ENCODE measurements at regions not wholly inside any gene's neighbourhood (a gene's known extent, or its start where the extent isn't known, plus 50 kb on each side); places are given as distances from the start of the nearest gene placed in this dataset.

DNA sequence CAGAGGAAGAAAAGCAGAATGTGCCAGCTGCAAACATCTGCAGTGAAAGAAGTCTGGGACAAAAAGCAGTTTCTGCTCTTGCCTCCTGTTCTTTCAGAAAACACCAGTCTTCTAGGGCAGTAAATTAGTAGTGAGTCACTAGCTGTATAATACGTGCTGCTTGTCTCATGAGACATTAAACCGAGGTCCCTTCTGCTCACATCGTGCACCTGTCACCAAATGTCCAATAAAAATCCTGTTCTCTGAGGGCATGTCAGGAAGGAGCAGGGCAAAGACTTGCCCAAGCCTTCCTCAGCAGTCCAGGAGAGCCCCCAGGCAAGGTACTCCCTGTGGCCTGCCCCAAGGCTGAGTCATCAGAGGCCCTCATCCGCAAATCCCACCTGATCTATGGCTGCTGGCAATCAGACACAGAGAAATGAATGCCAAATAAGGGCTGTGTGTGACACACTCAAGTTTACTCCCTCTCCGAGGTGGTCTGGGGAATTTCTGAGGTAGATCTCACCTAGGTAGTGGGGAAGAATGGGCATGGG, 255.3 kb upstream of the SMARCA2 start:
- ATAC-seq: no peak
- no peak for DNase-seq
- intact Hi-C loops (cut with micrococcal nuclease): no loop called here

DNA sequence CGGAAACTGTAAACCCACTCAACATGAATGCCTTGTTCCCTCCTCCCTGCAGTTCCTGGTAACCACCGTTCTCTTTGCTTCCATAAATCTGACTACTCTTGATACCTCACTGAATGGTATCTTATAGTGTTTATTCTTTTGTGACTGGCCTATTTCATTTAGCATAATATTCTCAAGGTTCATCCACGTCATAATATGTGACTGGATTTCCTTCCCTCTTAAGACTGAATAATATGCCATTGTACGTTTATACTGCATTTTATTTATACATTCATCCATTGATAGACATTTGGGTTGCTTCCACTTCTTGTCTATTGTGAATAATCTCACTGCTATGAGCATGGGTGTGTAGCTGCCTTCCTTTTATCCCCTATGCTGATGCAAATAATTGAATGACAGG, 253.3 kb upstream of the SMARCA2 start:
- ATAC-seq: no peak
- DNase-seq: no peak
- intact Hi-C loops (cut with micrococcal nuclease): no loop called here

DNA sequence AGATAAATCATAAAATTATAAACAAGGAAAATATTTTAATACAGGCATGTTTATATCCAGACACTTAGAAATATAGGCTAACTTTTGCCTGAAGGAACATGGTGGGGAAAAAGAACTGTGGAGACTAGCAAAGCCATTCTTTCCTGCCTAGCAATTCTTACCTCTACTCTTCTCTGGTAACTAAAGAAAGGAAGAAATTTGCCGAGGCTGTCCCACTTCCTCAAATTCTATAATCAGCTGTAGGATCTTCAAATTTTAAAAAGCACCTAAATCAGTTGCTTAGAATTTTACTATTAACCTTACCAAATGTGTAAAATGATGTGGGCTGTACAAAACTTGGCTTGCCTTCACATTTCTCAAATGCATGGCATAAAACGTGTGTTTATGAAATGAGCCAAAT, 249.1 kb upstream of the SMARCA2 start:
- intact Hi-C loops (cut with micrococcal nuclease): no loop called here
- DNase-seq: no peak

DNA sequence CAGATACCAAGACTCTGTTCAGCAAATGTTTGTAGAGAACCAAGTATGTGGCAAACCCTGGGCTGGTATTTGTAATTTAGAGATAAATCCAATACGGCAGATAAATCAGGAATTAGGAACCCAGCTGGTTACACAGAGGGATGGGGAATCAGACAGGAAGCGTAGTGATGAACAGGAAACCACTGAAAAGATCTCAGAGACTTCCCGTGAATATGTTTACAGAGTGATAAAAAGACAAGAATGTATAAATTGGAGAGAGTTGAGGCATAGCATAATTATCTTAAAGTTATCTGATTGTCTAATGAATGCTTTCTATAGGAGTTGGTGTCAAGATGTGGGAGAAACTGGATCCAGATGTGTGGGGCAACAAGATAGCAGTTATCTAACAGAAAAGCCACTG, 246.6 kb upstream of the SMARCA2 start:
- ATAC-seq (no peak), DNase-seq (no peak)
- intact Hi-C loops (cut with micrococcal nuclease): no loop called here

More for the DNA sequence above, 249.1 kb upstream of the SMARCA2 start:
- ATAC-seq: no peak

DNA sequence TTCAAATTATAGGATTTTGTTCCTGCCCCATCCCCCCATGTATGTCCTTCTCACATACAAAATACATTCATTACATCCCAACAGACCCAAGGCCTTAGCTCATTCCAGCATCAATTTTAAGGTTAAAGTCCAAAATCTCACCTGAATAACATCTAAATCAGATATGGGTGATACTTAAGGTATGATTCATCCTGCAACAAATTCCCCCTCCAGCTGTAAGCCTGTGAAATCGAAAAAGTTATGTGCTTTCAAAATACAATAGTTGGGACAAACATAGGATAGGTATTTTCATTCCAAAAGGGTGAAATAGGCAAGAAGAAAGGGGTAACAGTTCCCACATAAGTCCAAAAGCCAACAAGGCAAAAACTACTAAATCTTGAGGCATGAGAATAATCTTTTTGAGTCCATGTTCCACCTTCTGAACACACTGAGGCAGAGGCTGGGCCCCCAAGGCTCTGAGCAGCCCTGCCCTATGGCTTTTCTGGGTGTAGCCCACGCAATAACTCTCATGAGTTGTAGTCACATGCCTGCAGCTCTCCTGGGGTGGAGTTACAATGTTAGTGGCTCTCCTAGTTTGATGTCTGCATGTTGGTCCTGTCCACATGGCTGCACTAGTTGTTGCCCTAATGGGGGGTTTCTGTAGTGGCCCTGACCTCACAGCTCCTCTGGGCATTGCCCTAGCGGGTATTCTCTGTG, 243.9 kb upstream of the SMARCA2 start:
- DNase-seq (no peak), ATAC-seq (no peak)
- intact Hi-C loops (cut with micrococcal nuclease): no loop called here

DNA sequence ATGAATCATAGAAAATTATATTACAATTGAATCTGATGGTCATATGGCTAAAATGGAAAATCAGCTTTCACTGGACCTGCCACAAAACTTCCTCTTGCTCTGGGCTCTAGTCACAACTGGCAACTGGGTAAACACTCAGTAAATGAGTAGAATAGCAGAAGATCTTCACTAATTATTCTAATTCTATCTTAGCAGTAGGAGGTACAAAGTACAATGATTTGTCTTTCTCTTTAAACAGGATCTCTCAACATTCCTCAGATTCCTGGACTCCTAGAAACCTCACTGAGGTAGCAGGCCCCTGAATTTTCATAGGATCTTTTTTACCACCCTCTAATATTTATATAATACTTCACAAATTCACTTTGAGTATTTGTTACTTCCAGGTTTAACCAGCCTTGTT, 239.9 kb upstream of the SMARCA2 start:
- no peak for DNase-seq
- no peak for ATAC-seq
- intact Hi-C loops (cut with micrococcal nuclease): no loop called here

DNA sequence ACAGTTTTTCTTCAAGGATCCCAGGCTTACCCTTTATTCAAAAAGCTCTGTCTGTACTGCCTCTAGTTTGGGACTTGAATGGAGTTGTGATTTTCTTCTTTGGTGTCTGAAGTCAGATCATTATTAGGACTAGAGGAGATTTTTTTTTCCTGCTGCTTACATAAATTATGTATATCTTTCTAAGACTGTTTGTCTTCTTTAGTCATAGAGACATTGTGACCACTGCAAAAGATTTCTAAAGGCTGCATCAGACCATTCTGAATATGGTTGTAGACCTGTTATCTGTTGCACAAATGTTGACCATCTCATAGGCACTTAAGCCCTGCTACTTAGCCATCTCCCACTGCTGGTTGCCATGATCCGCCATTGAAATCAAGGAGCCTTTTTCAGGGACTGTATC, 238.5 kb upstream of the SMARCA2 start:
- intact Hi-C loops (cut with micrococcal nuclease): no loop called here
- DNase-seq: no peak
- ATAC-seq: no peak

DNA sequence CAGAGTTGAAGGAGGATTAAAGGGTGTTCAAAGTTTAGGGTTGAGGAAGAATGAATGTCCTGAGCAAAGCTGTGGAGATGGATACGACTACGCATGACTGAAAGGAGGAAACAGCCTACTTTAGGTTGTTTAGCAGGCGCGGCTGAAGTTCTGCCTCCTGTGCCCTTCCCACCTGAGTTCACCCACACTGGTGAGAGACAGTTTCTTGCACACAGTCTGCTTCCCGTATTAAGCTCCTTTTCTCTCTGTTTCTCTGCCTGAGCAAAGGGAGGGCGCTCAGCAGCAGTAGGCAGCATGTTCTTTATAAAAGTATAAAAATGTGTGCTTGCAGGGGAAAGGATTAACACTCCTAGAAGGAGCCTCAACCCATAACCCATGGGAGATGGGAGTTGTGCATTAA, 224.0 kb upstream of the SMARCA2 start:
- ATAC-seq (no peak), DNase-seq (no peak)
- intact Hi-C loops (cut with micrococcal nuclease): no loop called here

DNA sequence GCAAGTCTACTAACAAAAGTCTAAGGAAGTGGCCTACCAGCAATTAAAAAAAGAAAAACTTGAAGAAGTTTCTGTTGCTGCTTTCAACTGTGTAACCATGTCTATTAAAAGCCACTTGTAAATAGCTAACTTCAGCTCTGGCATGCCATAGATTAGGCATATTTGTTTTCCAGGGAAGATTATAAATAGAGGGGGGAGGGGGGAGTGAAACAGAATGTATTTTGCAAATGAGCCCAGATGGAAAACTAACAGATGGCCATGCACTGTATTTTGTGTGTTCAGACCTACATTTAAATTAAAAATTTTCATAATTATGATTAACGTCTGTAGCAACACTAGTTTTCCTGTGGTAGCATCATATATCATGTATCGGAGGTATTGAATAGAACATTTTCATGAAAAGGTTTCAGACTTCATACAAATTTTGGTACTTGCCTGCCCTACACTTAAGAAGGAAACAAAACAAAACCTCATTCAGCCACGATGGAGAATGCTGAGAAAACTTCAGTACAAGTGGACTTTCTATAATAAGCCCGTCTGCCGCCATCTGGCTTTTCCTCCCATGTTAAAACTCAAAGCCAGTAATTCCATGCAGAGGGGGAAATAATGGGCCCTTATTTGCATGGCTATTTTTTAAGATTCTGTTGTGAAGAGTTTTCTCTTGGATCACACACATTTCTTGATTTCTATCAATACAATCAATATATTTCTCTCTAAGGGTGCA, 220.4 kb upstream of the SMARCA2 start:
- DNase-seq (no peak), ATAC-seq (no peak)
- intact Hi-C loops (cut with micrococcal nuclease): no loop called here

DNA sequence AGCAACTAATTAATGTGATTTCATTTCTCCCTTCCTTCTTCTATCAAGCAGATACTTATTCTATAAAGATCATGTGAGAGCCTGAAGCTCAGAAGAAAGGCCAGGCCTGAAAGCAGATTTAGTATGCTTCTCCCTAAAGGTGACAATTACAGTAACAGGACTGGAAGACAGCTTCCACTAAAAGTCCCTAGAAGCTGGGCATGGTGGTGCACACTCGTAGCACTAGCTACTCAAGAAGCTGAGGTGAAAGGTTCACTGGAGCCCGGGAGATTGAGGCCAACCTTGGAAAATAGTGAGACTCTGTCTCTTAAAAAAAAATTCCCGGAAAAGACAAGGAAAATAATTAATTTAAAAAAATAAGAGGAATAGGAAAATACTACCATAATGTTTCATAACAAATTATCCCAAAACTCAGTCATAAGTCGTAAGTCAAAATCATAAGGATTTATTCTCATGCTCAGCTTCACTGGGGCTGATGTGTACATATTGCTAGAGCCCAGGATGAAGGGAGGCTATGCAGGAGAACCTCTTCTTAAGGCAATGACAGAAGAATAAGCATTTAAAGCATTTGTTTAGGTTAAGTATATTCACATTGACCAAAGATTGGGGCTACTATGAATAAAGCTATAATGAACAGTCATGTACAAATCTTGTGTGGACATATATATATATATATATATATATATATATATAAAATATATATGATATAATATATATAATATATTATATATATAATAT, 210.8 kb upstream of the SMARCA2 start:
- no peak for ATAC-seq
- no peak for DNase-seq
- intact Hi-C loops (cut with micrococcal nuclease): no loop called here

DNA sequence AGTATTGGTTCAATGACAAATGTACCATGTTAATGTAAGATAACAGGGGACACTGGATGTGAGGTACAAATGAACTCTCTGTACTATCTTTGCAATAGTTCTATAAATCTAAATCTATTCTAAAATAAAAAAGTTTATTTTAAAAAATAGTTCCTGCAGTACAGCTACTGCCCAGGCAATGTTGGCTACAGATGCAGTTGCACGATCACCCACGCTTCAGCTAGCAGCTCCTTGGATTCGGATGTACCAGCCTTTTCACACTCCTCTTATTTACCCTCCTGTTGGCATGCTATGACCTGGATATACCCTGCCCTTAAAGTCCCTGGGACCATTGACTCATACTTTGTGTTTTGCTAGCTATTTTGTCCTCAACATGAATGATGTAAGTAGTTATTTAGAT, 185.4 kb upstream of the SMARCA2 start:
- intact Hi-C loops (cut with micrococcal nuclease): no loop called here
- ATAC-seq (no peak), DNase-seq (no peak)

DNA sequence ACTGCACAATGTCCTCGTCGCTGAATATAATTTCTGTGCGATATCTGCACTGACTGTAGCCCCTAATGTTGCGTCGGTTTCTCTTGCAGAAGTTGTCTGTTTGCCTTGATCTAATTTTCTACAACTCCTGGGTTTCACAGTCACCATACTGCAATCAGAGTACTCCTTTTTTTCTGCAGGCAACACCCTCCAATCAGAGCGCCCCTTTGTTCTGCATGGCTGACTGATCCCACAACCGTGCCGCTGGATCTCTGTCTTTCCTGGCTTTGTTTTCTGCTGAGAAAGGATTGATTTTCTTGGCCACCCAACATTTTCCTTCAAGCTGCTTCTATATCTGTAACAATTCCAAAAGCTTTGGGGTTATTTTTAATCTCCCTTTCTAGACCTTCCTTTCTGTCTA, 182.2 kb upstream of the SMARCA2 start:
- ATAC-seq (no peak), DNase-seq (no peak)
- intact Hi-C loops (cut with micrococcal nuclease): no loop called here

DNA sequence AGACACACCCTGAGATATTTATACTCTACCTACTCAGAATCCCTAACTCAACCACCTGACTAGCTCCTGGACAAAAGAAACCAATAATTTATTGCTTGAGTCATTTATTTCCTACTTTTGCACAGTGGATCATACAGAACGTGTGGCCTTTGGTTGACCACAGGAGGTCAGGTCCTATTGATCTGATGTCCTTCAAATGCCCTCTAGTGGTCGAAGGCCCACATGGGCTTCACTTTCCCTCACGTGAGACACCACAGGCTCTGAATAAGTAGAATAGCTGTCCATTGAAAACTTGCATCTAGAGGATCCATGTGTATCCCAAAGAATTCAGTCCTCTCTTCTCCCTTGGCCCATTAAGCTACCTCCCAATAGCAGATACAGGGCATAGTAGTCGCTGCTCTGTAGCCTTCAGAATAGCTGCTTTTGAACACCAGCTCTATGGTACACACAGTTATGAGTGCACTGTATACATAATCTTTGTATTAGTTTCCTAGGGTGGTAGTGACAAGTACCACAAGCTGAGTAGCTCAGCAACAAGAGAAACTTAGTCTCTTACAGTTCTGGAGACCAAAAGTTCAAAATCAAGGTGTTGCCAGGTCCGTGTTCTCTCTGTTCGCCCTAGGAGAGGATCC, 177.6 kb upstream of the SMARCA2 start:
- intact Hi-C loops (cut with micrococcal nuclease): no loop called here
- ATAC-seq (no peak), DNase-seq (no peak)

DNA sequence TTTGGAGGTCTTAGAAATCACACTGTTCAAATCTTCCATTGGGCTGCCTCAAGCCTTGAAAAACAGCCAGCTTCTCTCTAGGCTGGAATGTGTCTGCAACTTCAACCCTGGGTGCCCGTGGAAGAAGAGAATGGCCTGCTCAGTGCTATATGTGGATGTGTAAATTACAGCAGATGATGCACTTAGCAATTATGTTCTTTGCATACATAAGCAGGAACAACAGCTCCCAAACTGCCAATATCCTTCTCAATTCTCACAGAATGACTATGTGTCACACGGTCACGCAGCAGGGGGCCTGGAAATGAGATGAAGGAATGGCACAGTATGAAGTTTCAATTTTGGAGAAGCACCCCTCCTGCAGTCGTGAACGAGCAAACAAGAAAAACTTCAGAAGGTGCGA, 175.2 kb upstream of the SMARCA2 start:
- intact Hi-C loops (cut with micrococcal nuclease): no loop called here
- no peak for DNase-seq
- no peak for ATAC-seq

DNA sequence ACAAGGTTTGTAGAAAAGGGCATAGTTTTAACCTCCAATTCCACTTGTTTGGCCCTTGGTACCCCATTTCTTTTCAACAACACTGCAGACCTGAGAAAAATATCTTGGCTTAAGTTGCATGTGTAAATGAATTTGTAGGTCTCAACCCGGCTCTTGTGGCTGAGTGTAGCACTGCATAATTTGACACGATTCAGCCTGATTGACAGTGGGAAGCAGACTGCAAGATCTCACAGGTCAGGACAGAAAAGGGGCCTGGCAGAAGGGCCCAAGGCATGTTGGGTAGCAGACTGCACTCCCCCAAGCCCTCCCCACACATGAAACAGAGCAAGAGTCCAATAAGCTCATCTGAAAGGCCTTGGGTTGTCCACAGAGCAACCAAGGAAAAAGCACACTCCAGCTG, 169.7 kb upstream of the SMARCA2 start:
- DNase-seq (no peak), ATAC-seq (no peak)
- intact Hi-C loops (cut with micrococcal nuclease): no loop called here

DNA sequence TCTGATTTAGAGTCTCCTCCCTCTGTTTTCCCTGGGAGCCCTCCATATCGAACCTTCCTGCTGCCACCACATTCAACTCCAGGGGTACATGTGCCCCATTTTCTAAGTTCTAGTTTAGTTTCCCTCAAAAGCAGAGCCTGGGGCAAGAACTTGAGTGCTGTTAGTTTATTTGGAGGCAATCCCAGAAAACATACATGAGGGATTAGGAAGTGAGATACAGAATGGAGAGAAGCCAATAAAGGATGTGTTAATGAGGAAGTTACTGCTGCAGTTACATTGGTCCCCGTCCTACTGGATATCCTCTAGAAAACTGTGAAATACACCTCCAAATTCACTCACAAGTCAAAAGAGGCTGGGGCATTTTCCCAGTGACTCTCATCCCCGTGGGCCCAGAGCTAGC, 159.4 kb upstream of the SMARCA2 start:
- ATAC-seq (no peak), DNase-seq (no peak)
- intact Hi-C loops (cut with micrococcal nuclease): no loop called here

DNA sequence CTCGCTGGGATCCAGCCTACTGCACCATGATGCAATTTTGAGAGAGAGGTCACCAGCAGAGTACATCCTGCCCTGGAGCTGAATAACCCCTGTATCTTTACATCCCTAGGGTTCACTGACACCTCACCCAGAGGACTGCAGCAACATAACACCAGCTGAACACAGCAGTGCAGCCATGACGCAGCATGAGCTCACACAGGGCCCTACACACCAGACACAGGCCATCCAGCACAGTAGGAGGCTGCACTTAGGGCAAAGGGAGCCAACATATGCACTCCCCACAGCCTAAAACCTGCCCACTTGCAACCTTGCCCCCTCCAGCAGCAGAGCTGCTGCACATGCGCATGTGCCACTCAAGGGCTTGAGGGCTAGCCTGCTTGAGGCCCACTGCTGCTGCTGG, 157.3 kb upstream of the SMARCA2 start:
- DNase-seq (no peak), ATAC-seq (no peak)
- intact Hi-C loops (cut with micrococcal nuclease): no loop called here

DNA sequence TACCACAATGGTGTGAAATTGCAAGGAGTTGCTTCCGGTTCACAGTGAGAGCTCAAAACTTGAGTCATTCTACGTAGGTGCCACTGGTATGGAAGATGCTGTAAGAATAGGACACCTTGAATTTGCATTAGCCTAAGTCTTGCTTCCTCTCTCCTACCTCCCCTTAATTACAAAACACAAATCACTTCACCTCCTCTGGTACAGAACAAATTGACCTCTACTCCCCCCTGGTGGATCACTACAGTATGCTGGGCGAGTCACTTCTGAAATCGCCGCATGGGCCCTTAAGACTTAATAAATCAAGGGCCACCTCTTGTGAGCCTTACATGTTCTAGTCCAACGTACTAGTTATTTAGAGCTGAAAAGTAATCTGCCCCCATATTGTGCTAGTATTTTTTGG, 145.3 kb upstream of the SMARCA2 start:
- intact Hi-C loops (cut with micrococcal nuclease): no loop called here
- DNase-seq: no peak
- ATAC-seq: no peak

DNA sequence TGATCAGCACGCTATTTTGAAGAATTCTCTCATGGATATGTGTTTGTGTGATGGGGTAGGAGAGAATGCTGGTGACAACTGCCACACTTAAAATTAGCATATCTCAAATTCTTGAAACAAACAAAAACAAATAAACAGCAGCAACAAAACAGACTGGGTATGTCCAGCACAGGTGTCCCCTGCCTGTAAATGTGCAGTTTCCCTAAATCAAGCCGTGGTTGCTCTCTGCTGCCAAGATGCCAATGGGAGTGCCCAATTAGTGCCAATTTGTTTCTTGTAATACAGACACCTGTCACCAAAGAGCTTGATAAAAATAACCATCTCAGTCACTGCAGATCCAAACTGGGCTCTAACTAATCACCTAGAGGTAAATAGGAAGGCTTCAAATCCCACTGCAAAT, 144.2 kb upstream of the SMARCA2 start:
- no peak for ATAC-seq
- no peak for DNase-seq
- intact Hi-C loops (cut with micrococcal nuclease): no loop called here
